HL-60 (cell line): ENCODE measurements at regions not wholly inside any gene's neighbourhood (a gene's known extent, or its start where the extent isn't known, plus 50 kb on each side); places are given as distances from the start of the nearest gene placed in this dataset.

Experiments used
- DNase-seq, 2 experiments: peaks; one replicate each; pipeline ENCODE4 v3.0.0-alpha.2; 2010 to 2020; ENCODE audit warnings: low read depth in 1 of 2, low spot score in 1 of 2
- H3K27ac ChIP-seq: fragments of 250-450 bp; sonication (Bioruptor Pico); replicated peaks from 2 replicates; pipeline ENCODE4 v1.5.1; 2020; ENCODE audit warnings: mild to moderate bottlenecking, moderate library complexity
- H3K27me3 ChIP-seq: fragments of 250-450 bp; sonication (Bioruptor Pico); 2 replicates; pipeline ENCODE4 v1.5.1; 2021; ENCODE audit warnings: mild to moderate bottlenecking, moderate library complexity; ENCODE audit not compliant: insufficient read depth, poor library complexity, severe bottlenecking
- H3K4me3 ChIP-seq: replicated peaks from 2 replicates; pipeline ENCODE4 v1.5.1; 2011; ENCODE audit warnings: mild to moderate bottlenecking, control low read depth, low read length; ENCODE audit not compliant: insufficient read depth
- GABPA ChIP-seq: IDR thresholded peaks from 2 replicates; pipeline ENCODE4 v1.6.1; 2012; ENCODE audit warnings: low read depth
- POLR2AphosphoS5 ChIP-seq: IDR thresholded peaks from 2 replicates; pipeline ENCODE4 v1.6.1; 2012; ENCODE audit warnings: low read depth
- SPI1 ChIP-seq: IDR thresholded peaks from 2 replicates; pipeline ENCODE4 v1.6.1; 2012; ENCODE audit warnings: low read depth, mild to moderate bottlenecking, borderline replicate concordance
- TF ChIP-seq, protein P1 (sequence below): IDR thresholded peaks from one replicate; pipeline ENCODE4 v1.5.1; 2011; ENCODE audit warnings: low read length, control low read depth, inconsistent platforms; ENCODE audit not compliant: insufficient read depth
- TF ChIP-seq, protein P2 (sequence below): IDR thresholded peaks from 2 replicates; pipeline ENCODE4 v1.6.1; 2012; ENCODE audit warnings: low read depth; ENCODE audit not compliant: insufficient replicate concordance

DNA sequence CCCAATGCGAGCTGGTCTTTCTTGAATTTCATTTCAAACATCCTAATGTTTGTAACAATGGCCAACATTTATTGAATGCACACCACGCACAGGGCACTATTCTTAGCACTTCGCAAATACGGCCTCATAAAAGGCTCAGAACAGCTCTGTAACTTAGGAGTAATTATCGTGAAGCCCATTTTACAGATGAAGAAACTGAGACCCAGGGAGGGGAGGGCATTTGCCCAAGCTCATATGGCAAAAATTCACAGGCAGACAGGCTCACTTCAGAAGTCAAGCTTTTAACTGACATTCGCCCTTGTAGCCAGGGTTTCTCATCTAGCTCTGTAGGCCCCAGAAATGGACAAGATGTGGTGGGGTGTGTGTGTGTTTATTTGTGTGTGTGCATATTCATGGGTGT, 60.3 kb upstream of the TBX3 start:
- TF ChIP-seq SPI1 (no peak), POLR2AphosphoS5 (no peak), GABPA (no peak)
- TF ChIP-seq, protein P1, sequence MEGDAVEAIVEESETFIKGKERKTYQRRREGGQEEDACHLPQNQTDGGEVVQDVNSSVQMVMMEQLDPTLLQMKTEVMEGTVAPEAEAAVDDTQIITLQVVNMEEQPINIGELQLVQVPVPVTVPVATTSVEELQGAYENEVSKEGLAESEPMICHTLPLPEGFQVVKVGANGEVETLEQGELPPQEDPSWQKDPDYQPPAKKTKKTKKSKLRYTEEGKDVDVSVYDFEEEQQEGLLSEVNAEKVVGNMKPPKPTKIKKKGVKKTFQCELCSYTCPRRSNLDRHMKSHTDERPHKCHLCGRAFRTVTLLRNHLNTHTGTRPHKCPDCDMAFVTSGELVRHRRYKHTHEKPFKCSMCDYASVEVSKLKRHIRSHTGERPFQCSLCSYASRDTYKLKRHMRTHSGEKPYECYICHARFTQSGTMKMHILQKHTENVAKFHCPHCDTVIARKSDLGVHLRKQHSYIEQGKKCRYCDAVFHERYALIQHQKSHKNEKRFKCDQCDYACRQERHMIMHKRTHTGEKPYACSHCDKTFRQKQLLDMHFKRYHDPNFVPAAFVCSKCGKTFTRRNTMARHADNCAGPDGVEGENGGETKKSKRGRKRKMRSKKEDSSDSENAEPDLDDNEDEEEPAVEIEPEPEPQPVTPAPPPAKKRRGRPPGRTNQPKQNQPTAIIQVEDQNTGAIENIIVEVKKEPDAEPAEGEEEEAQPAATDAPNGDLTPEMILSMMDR, result no peak
- TF ChIP-seq, protein P2, sequence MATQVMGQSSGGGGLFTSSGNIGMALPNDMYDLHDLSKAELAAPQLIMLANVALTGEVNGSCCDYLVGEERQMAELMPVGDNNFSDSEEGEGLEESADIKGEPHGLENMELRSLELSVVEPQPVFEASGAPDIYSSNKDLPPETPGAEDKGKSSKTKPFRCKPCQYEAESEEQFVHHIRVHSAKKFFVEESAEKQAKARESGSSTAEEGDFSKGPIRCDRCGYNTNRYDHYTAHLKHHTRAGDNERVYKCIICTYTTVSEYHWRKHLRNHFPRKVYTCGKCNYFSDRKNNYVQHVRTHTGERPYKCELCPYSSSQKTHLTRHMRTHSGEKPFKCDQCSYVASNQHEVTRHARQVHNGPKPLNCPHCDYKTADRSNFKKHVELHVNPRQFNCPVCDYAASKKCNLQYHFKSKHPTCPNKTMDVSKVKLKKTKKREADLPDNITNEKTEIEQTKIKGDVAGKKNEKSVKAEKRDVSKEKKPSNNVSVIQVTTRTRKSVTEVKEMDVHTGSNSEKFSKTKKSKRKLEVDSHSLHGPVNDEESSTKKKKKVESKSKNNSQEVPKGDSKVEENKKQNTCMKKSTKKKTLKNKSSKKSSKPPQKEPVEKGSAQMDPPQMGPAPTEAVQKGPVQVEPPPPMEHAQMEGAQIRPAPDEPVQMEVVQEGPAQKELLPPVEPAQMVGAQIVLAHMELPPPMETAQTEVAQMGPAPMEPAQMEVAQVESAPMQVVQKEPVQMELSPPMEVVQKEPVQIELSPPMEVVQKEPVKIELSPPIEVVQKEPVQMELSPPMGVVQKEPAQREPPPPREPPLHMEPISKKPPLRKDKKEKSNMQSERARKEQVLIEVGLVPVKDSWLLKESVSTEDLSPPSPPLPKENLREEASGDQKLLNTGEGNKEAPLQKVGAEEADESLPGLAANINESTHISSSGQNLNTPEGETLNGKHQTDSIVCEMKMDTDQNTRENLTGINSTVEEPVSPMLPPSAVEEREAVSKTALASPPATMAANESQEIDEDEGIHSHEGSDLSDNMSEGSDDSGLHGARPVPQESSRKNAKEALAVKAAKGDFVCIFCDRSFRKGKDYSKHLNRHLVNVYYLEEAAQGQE, result no peak
- no peak for DNase-seq
- Histone ChIP-seq H3K4me3 (no peak overlapping the region), H3K27ac (no peak overlapping the region), H3K27me3 (no peaks in the 10 kb centered on the region)

DNA sequence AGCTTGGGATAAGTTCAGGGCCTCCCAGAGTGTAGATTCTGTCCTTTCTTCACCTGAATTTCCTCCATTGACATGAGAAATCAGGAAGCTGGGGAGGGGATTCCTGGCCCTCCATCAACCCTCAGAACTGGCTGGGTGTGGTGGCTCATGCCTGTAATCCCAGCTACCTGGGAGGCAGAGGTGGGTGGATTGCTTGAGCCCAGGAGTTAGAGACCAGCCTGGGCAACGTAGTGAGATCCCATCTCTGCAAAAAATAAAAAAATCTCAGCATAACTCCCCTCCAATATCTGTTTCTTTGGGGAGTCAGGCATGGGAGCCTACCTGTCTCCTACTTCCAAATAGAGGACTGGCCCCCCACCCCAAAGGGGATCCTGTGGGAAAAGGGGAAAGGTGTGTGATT, 59.8 kb upstream of the TBX3 start:
- TF ChIP-seq, protein P2, result no peak
- TF ChIP-seq, protein P1, result no peak
- no peak for TF ChIP-seq SPI1
- TF ChIP-seq POLR2AphosphoS5, result no peak
- TF ChIP-seq GABPA, result no peak
- Histone ChIP-seq H3K27ac (no peak overlapping the region), H3K4me3 (no peak overlapping the region), H3K27me3 (no peaks in the 10 kb centered on the region)
- DNase-seq, result no peak

DNA sequence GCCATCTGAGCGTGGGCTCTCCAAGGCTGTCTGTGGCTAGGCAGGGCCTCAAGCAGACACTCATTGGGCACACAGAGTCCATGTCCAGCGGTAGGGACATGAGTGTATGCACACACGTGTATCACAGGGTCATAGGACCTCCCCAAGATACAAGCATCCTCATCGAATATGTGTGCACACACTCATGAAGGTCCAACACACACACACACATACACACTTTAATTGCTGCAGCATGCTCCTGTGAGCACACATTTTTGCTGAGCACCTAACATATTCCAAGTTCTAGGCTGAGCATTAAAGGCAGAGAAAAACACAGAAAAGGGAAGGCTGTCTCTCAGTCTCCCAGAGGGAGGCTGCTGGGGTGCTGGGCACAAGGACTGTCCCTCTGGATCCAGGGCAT, 59.3 kb upstream of the TBX3 start:
- TF ChIP-seq GABPA (no peak), POLR2AphosphoS5 (no peak), SPI1 (no peak)
- TF ChIP-seq, protein P1, result no peak
- TF ChIP-seq, protein P2, result no peak
- DNase-seq, result no peak

More for the DNA sequence above, 59.3 kb upstream of the TBX3 start:
- no peak overlapping the region for H3K27ac ChIP-seq
- H3K27me3 ChIP-seq, result no peaks in the 10 kb centered on the region
- no peak overlapping the region for H3K4me3 ChIP-seq
